ENCODE measurements at regions not wholly inside any gene's neighbourhood (a gene's known extent, or its start where the extent isn't known, plus 50 kb on each side); places are given as distances from the start of the nearest gene placed in this dataset.

- WGBS (ENCODE audit: extremely low coverage, insufficient read length, low lambda C conversion rate) = no CpG with 5 or more reads among the region's 3 CpGs
- Histone ChIP-seq H3K56ac (ENCODE audit: insufficient read length, low read depth, low read length) (no peak overlapping the region), H2BK5ac (ENCODE audit: insufficient read length, low read length) (no peak overlapping the region), H3K79me2 (ENCODE audit: insufficient read depth, low read length) (no peaks in the 10 kb centered on the region), H3K4me2 (ENCODE audit: insufficient read depth, insufficient read length, low read length) (no peak overlapping the region), H2BK12ac (ENCODE audit: insufficient read length, low read depth, low read length) (no peak overlapping the region), H4K20me1 (ENCODE audit: control insufficient read depth, insufficient read depth, insufficient read length) (no peaks in the 10 kb centered on the region), H3T11ph (ENCODE audit: low read length) (no peak overlapping the region), H2BK120ac (ENCODE audit: low read depth, low read length, poor library complexity, severe bottlenecking) (no peak overlapping the region), H2AK5ac (ENCODE audit: insufficient read length, low read length) (no peak overlapping the region), H3K14ac (ENCODE audit: insufficient read depth, low read length) (no peak overlapping the region), H3K79me1 (ENCODE audit: insufficient read depth, low read depth, low read length, poor library complexity, severe bottlenecking) (no peaks in the 10 kb centered on the region), H3K23ac (ENCODE audit: insufficient read length, low read depth, low read length) (no peak overlapping the region), H3K9me3 (ENCODE audit: control insufficient read depth, low read depth, low read length) (no peaks in the 10 kb centered on the region), H3K23me2 (ENCODE audit: insufficient read length, low read depth, low read length, poor library complexity, severe bottlenecking) (no peaks in the 10 kb centered on the region), H3K27ac (ENCODE audit: insufficient read length, low read depth, low read length) (no peak overlapping the region), H4K8ac (replicated peaks; ENCODE audit: insufficient read length, low read depth, low read length) (no peak overlapping the region), H3K27me3 (ENCODE audit: insufficient read depth, low read length) (no peaks in the 10 kb centered on the region), H3K4ac (ENCODE audit: low read depth, low read length) (no peak overlapping the region), H3K4me1 (ENCODE audit: insufficient read depth, low read length) (no peaks in the 10 kb centered on the region), H4K5ac (ENCODE audit: insufficient read length, low read depth, low read length) (no peak overlapping the region), H3K18ac (ENCODE audit: insufficient read length, low read depth, low read length) (no peak overlapping the region), H2BK20ac (ENCODE audit: low read depth, low read length, poor library complexity, severe bottlenecking) (no peak overlapping the region), H3K9ac (ENCODE audit: extremely low read depth, insufficient read length, low read length) (no peak overlapping the region), H2AFZ (ENCODE audit: low read length) (no peak overlapping the region), H2BK15ac (ENCODE audit: low read depth, low read length) (no peak overlapping the region), H4K91ac (ENCODE audit: insufficient read length, low read depth, low read length) (no peak overlapping the region)
- no peak for DNase-seq
- no peak overlapping the region for H3K27ac Mint-ChIP-seq
- H3K4me3 Mint-ChIP-seq = no peak overlapping the region
- no peaks in the 10 kb centered on the region; a peak in 1 of 5 replicates for H3K9me3 Mint-ChIP-seq
- no peaks in the 10 kb centered on the region; a peak in 1 of 7 replicates for H3K36me3 Mint-ChIP-seq (ENCODE audit: insufficient read depth in 1 of 3, low read depth in 3 of 3)
- H3K4me1 Mint-ChIP-seq = 0 out of 4 replicates have a peak, but pooled peaks cover 0 to 4% of the 10 kb centered on the region in 2 experiments
- TF ChIP-seq CTCF (conservative IDR thresholded peaks at IDR 0.05) = no peak
- H3K27me3 Mint-ChIP-seq (ENCODE audit: low read depth) = peaks cover 1% of the 10 kb centered on the region
Observed at GRCh38 chr11:33539751-33540150, 160.9 kb downstream of the C11orf91 start.
